Endothelial cell of umbilical vein (primary cell): ENCODE measurements at regions not wholly inside any gene's neighbourhood (a gene's known extent, or its start where the extent isn't known, plus 50 kb on each side); places are given as distances from the start of the nearest gene placed in this dataset.

Experiments
- BruUV-seq: library from RNA; stranded (reverse); fragments of 400-500 nt; replicated peaks from 2 replicates; lab custom pipeline; 2021; lab: Mats Ljungman, UMichigan
- CTCF ChIA-PET: fragments of 300-600, 350-600 bp; sonication (Branson Sonifier 250); formaldehyde crosslinking; loops from one replicate; lab custom pipeline; 2021; ENCODE audit warnings: antibody characterized with exemption, inconsistent platforms; lab: Charles Lee
- POLR2A ChIA-PET: fragments of 300-600, 350-600 bp; sonication (Branson Sonifier 250); formaldehyde crosslinking; loops from one replicate; lab custom pipeline; 2021; ENCODE audit warnings: antibody characterized with exemption, inconsistent platforms; lab: Charles Lee
- DNase-seq: peaks from one replicate; pipeline ENCODE4 v3.0.0-alpha.2; 2011; ENCODE audit warnings: low read depth, low spot score
- FAIRE-seq: peaks from 2 replicates; lab custom pipeline; 2011; peaks lifted over from hg19 to GRCh38; lab: Jason Lieb, UNC
- H2AFZ ChIP-seq: 2 replicates; pipeline ENCODE4 v1.6.0; 2012; ENCODE audit warnings: low read depth, low read length, control low read depth, inconsistent platforms
- H3K27ac ChIP-seq: 2 replicates; pipeline ENCODE4 v1.5.1; 2011; ENCODE audit warnings: low read depth, mild to moderate bottlenecking, control low read depth, low read length, moderate library complexity; ENCODE audit not compliant: insufficient read depth
- H3K27me3 ChIP-seq, 2 experiments: 2 replicates each; pipeline versions ENCODE4 v1.6.0 to v1.6.1; 2011; ENCODE audit warnings: low read length in 2 of 2, mixed read lengths in 1 of 2; ENCODE audit not compliant: control insufficient read depth in 2 of 2, insufficient read depth in 2 of 2
- H3K36me3 ChIP-seq, 2 experiments: 2 replicates in 1 of 2; 3 replicates in 1 of 2; pipeline ENCODE4 v1.5.1; 2011; ENCODE audit warnings: low read length in 2 of 2, mild to moderate bottlenecking in 1 of 2, moderate library complexity in 1 of 2; ENCODE audit not compliant: control insufficient read depth in 2 of 2, insufficient read depth in 2 of 2; ENCODE audit errors: extremely low read depth in 1 of 2
- H3K4me1 ChIP-seq: 3 replicates; pipeline ENCODE4 v1.5.1; 2011; ENCODE audit warnings: mild to moderate bottlenecking, low read length; ENCODE audit not compliant: control insufficient read depth, insufficient read depth; ENCODE audit errors: extremely low read depth
- H3K4me2 ChIP-seq: 2 replicates; pipeline ENCODE4 v1.6.1; 2011; ENCODE audit warnings: low read length, control low read depth, mixed read lengths; ENCODE audit not compliant: insufficient read depth
- H3K4me3 ChIP-seq, 3 experiments: fragments of 200-600 bp in 1 of 3; sonication (generic), shearing (Covaris generic) in 1 of 3; replicated peaks in 1 of 3; 2 replicates each; pipeline ENCODE4 v1.5.1; 2011 to 2016; ENCODE audit warnings: control low read depth in 3 of 3, low read length in 3 of 3, mild to moderate bottlenecking in 2 of 3, inconsistent platforms in 1 of 3, low read depth in 1 of 3, moderate library complexity in 1 of 3; ENCODE audit not compliant: insufficient read depth in 1 of 3
- H3K79me2 ChIP-seq: 2 replicates; pipeline ENCODE4 v1.6.0; 2012; ENCODE audit warnings: low read length, inconsistent platforms; ENCODE audit not compliant: control insufficient read depth, insufficient read depth
- H3K9ac ChIP-seq: replicated peaks from 2 replicates; pipeline ENCODE3; 2011; ENCODE audit warnings: low read length, control low read depth; ENCODE audit not compliant: insufficient read depth; ENCODE audit errors: extremely low read depth
- H3K9me1 ChIP-seq: replicated peaks from 3 replicates; pipeline ENCODE4 v1.6.0; 2011; ENCODE audit warnings: mild to moderate bottlenecking, low read length; ENCODE audit not compliant: control insufficient read depth, insufficient read depth; ENCODE audit errors: extremely low read depth
- H3K9me3 ChIP-seq: replicated peaks from 2 replicates; pipeline ENCODE4 v1.5.1; 2012; ENCODE audit warnings: low read length, inconsistent platforms; ENCODE audit not compliant: control insufficient read depth, insufficient read depth
- H4K20me1 ChIP-seq: replicated peaks from 2 replicates; pipeline ENCODE3; 2011; ENCODE audit warnings: mild to moderate bottlenecking, low read length; ENCODE audit not compliant: control insufficient read depth, insufficient read depth; ENCODE audit errors: extremely low read depth
- CTCF ChIP-seq, 2 donors: IDR thresholded peaks; 1 replicate in 1 of 2; 2 replicates in 1 of 2; pipeline ENCODE4 v1.5.1; 2011; ENCODE audit warnings: low read length in 2 of 2, mild to moderate bottlenecking in 2 of 2, moderate library complexity in 2 of 2, control low read depth in 1 of 2, inconsistent platforms in 1 of 2, low read depth in 1 of 2; ENCODE audit not compliant: insufficient read depth in 1 of 2; ENCODE audit errors: extremely low read depth in 1 of 2
- EZH2 ChIP-seq: IDR thresholded peaks from 2 replicates; pipeline ENCODE4 v1.6.1; 2012; ENCODE audit warnings: borderline replicate concordance, low read depth, mild to moderate bottlenecking, moderate library complexity, low read length, inconsistent platforms; ENCODE audit not compliant: severe bottlenecking
- FOS ChIP-seq: IDR thresholded peaks from 2 replicates; pipeline ENCODE4 v1.6.1; 2011; ENCODE audit warnings: mild to moderate bottlenecking, low read length, moderate library complexity, borderline replicate concordance; ENCODE audit not compliant: insufficient read depth
- GATA2 ChIP-seq: IDR thresholded peaks from 2 replicates; pipeline ENCODE4 v1.7.0; 2011; ENCODE audit warnings: low read depth, mild to moderate bottlenecking, moderate library complexity, mixed read lengths, low read length; ENCODE audit not compliant: insufficient read length, insufficient read depth
- JUN ChIP-seq: IDR thresholded peaks from 2 replicates; pipeline ENCODE4 v1.6.1; 2011; ENCODE audit warnings: borderline replicate concordance, low read depth; ENCODE audit not compliant: insufficient read length, insufficient read depth
- MYC ChIP-seq: IDR thresholded peaks from one replicate; pipeline ENCODE4 v1.6.1; 2011; ENCODE audit warnings: mild to moderate bottlenecking, low read depth, low read length
- POLR2A ChIP-seq: IDR thresholded peaks from 2 replicates; pipeline ENCODE4 v1.6.1; 2012; ENCODE audit warnings: low read depth, mild to moderate bottlenecking, control low read depth, low read length
- POLR2AphosphoS5 ChIP-seq: IDR thresholded peaks from 2 replicates; pipeline ENCODE4 v1.6.1; 2012; ENCODE audit warnings: low read depth, mild to moderate bottlenecking, control low read depth, low read length, moderate library complexity; ENCODE audit not compliant: insufficient read depth
- dilution Hi-C: fragments of 300-500 bp; cut with MboI; formaldehyde crosslinking; loops from one replicate; pipeline ENCODE4 v1.15.0; 2019; ENCODE audit warnings: low sequenced_read_pairs; ENCODE audit not compliant: extremely low pct_ligation_motif_present
- intact Hi-C: fragments of 100-400 bp; cut with micrococcal nuclease; formaldehyde crosslinking; loops from one replicate; pipeline ENCODE4 v1.10.0; 2022
- TF ChIP-seq, protein P1 (sequence below): IDR thresholded peaks from 2 replicates; pipeline ENCODE4 v1.6.1; 2011; ENCODE audit not compliant: insufficient read depth, insufficient read length

DNA sequence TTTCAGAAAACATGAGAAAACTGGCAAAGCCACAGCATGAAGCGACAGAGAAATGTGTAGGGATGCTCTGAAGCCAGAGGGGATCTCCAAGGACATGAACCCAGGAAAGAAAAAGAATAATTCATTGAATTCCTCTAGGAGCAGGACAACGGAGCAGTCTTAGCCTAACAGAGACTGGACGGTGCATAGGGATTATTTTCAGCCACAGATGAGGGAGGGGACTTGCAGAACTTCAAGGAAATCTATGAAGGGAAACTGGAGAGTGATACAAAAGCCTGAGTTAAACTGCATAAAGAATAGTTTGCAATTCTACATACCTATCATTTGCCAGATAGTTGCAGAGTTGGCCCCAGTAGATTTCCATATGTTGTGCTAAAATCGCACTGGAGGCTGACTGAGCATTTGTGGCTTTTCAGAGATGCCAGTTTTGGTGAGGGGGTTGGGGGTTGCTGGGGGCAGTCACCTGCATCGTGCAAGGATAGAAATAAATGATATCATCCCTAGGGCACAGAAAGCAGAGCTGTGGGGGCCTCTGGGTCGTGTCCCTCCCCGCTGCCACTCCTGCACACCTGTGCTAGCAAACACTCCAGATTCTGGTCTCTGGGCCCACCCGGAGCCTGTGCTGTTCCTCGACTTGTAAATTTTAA, 443.2 kb upstream of the JARID2 start:
- intact Hi-C loops: no loop called here
- Histone ChIP-seq H4K20me1 (no peaks in the 10 kb centered on the region), H3K27ac (no peak overlapping the region), H3K79me2 (no peaks in the 10 kb centered on the region), H3K4me1 (no peaks in the 10 kb centered on the region), H3K9me3 (no peaks in the 10 kb centered on the region), H3K36me3 (no peaks in the 10 kb centered on the region), H3K9me1 (no peaks in the 10 kb centered on the region), H3K27me3 (no peaks in the 10 kb centered on the region), H3K9ac (no peak overlapping the region), H2AFZ (no peak overlapping the region), H3K4me2 (no peak overlapping the region), H3K4me3 (no peak overlapping the region)
- TF ChIP-seq FOS (no peak), CTCF (IDR thresholded peaks at IDR 0.05; ENCODE audit: extremely low read depth in 1 of 2, insufficient read depth in 1 of 2, low read depth in 1 of 2, low read length in 2 of 2) (no peak), GATA2 (no peak), EZH2 (no peak), JUN (no peak), POLR2AphosphoS5 (no peak), POLR2A (no peak), MYC (no peak)
- TF ChIP-seq, protein P1, sequence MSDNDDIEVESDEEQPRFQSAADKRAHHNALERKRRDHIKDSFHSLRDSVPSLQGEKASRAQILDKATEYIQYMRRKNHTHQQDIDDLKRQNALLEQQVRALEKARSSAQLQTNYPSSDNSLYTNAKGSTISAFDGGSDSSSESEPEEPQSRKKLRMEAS: no peak
- no TSS peak for BruUV-seq
- no peak for FAIRE-seq
- DNase-seq: no peak
- dilution Hi-C loops: no loop called here
- ChIA-PET POLR2A (no interaction called here), CTCF (no interaction called here)
